Lower lobe of right lung (tissue), 2 donors: ENCODE measurements at regions not wholly inside any gene's neighbourhood (a gene's known extent, or its start where the extent isn't known, plus 50 kb on each side); places are given as distances from the start of the nearest gene placed in this dataset.

Experiments
- ATAC-seq, 2 donors: fragments of 200-7000 bp; cut with Tn5 transposase; one replicate each; pipeline ENCODE4 v1.9.1; 2020 to 2022; ENCODE audit warnings: mild to moderate bottlenecking in 2 of 2, moderate library complexity in 2 of 2
- DNase-seq: peaks from one replicate; pipeline ENCODE4 v3.0.0-alpha.2; 2020
- H3K27ac ChIP-seq: fragments of 200-600 bp; one replicate; pipeline ENCODE4 v1.8.0; 2022
- H3K27me3 ChIP-seq: fragments of 200-600 bp; one replicate; pipeline ENCODE4 v1.8.0; 2022; ENCODE audit warnings: low read depth
- H3K36me3 ChIP-seq: fragments of 200-600 bp; one replicate; pipeline ENCODE4 v1.8.0; 2022; ENCODE audit warnings: mild to moderate bottlenecking
- H3K4me1 ChIP-seq: fragments of 200-600 bp; one replicate; pipeline ENCODE4 v1.8.0; 2022
- H3K4me3 ChIP-seq: fragments of 200-600 bp; one replicate; pipeline ENCODE4 v1.8.0; 2022; ENCODE audit warnings: mild to moderate bottlenecking
- H3K9me3 ChIP-seq: fragments of 200-600 bp; one replicate; pipeline ENCODE4 v1.8.0; 2022
- CTCF ChIP-seq: fragments of 200-600 bp; IDR thresholded peaks from one replicate; pipeline ENCODE4 v1.8.0; 2022; ENCODE audit warnings: antibody characterized with exemption, mild to moderate bottlenecking
- intact Hi-C: fragments of 100-400 bp; cut with DNase I; formaldehyde crosslinking; loops from one replicate; pipeline ENCODE4 v1.11.0; 2022
- donor health status: DM: no; HTN: yes; CAD: no; lungs with severe emphysema.

GRCh38 chr4:145308598-145308997 lies 128.2 kb upstream of the OTUD4 start:
- no peak for TF ChIP-seq CTCF
- Histone ChIP-seq H3K27me3 (no peaks in the 10 kb centered on the region), H3K4me1 (no peaks in the 10 kb centered on the region), H3K9me3 (no peaks in the 10 kb centered on the region), H3K36me3 (no peaks in the 10 kb centered on the region), H3K4me3 (no peak overlapping the region), H3K27ac (no peak overlapping the region)
- DNase-seq (no peak), ATAC-seq (no peak)
- intact Hi-C loops: no loop called here

- Histone ChIP-seq H3K9me3 (no peaks in the 10 kb centered on the region), H3K36me3 (no peaks in the 10 kb centered on the region), H3K27me3 (no peaks in the 10 kb centered on the region), H3K4me1 (no peaks in the 10 kb centered on the region), H3K27ac (no peak overlapping the region), H3K4me3 (no peak overlapping the region)
- ATAC-seq: no peak
- intact Hi-C loops: no loop called here
- no peak for DNase-seq
- TF ChIP-seq CTCF: no peak
Observed at GRCh38 chr4:145307763-145308430, 127.5 kb upstream of the OTUD4 start.

GRCh38 chr4:145307120-145307519 lies 126.7 kb upstream of the OTUD4 start:
- Histone ChIP-seq H3K27ac (no peak overlapping the region), H3K9me3 (no peaks in the 10 kb centered on the region), H3K4me3 (no peak overlapping the region), H3K36me3 (no peaks in the 10 kb centered on the region), H3K27me3 (no peaks in the 10 kb centered on the region), H3K4me1 (no peaks in the 10 kb centered on the region)
- intact Hi-C loops: no loop called here
- TF ChIP-seq CTCF: no peak
- ATAC-seq (no peak), DNase-seq (no peak)

GRCh38 chr4:145302725-145303124 lies 122.3 kb upstream of the OTUD4 start:
- H3K36me3 ChIP-seq: no peaks in the 10 kb centered on the region
- H3K27ac ChIP-seq: no peak overlapping the region
- TF ChIP-seq CTCF: no peak
- no peak overlapping the region for H3K4me3 ChIP-seq
- H3K27me3 ChIP-seq: no peaks in the 10 kb centered on the region
- DNase-seq (no peak), ATAC-seq (no peak)
- no peaks in the 10 kb centered on the region for H3K9me3 ChIP-seq
- no peaks in the 10 kb centered on the region for H3K4me1 ChIP-seq
- intact Hi-C loops: no loop called here

- Histone ChIP-seq H3K27ac (no peak overlapping the region), H3K4me3 (no peak overlapping the region), H3K9me3 (no peaks in the 10 kb centered on the region), H3K27me3 (no peaks in the 10 kb centered on the region), H3K36me3 (no peaks in the 10 kb centered on the region), H3K4me1 (no peaks in the 10 kb centered on the region)
- intact Hi-C loops: no loop called here
- no peak for TF ChIP-seq CTCF
- DNase-seq (no peak), ATAC-seq (no peak)
Observed at GRCh38 chr4:145301386-145302080, 121.1 kb upstream of the OTUD4 start.
